GM21717 (cell line): ENCODE measurements at regions not wholly inside any gene's neighbourhood (a gene's known extent, or its start where the extent isn't known, plus 50 kb on each side); places are given as distances from the start of the nearest gene placed in this dataset.
"Not testable (repeated sequence)": the region's sequence is repeated elsewhere in the genome, so short reads cannot be mapped to it uniquely, and the experiment has no call there.

Source experiments
- ATAC-seq: cut with Tn5 transposase; IDR thresholded peaks from one replicate; pipeline ENCODE4 v1.9.1; 2021; ENCODE audit warnings: mild to moderate bottlenecking, moderate library complexity; ENCODE audit not compliant: unreplicated experiment

DNA sequence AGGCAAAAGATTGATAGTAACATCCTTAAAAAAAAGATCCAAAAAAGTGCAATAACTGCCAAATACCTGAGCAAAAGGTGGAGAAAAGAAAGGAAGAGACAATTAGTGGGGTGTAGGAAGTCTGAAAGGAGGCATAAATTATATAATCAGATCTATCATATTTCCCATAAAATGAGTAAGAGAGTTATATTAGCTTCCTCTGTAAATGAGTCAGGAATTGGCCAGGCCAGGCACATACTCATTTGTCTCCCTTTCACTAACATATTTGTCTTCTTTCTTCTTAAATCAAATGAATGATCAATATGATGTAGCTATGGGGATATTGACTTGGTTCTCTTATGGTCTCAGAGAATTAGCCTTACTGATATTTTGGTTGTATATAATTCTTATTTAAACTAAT is 292.3 kb upstream of the CADM2 start:
- no peak for ATAC-seq

DNA sequence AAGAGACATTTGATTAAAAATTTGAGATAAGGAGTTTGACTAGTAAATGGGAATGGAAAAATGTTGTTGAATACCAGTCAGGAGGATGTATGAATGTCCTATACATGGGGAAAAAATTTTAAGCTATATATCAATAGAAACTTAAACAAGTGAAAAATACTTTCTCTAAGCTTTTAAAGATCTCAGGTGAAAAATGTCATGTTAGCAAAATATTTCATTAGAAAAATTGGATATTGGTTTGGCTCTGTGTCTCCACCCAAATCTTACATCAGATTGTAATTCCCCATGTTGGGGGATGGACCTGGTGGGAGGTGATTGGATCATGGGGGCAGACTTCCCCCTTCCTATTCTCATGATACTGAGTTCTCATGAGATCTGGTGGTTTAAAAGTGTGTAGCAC is 279.6 kb upstream of the CADM2 start:
- no peak for ATAC-seq

DNA sequence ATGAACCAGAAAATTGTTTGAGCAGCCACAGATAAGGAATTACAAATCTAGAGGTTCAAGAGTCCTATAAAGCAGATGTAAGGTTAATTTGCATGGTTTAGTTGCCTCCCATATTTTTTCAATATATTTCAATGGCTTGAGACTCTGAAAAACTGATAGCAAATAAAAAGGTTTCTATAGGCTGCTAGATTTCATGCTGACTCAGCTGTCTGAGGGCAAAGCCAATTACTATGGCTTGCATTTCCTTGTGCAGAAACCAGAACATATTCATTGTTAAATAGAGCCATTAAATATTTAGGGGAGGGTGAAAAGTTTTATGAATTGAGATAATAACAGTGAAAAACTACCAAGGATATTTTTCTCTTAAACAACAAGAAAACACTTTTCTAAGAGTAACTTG is 278.1 kb upstream of the CADM2 start:
- ATAC-seq, result no peak

DNA sequence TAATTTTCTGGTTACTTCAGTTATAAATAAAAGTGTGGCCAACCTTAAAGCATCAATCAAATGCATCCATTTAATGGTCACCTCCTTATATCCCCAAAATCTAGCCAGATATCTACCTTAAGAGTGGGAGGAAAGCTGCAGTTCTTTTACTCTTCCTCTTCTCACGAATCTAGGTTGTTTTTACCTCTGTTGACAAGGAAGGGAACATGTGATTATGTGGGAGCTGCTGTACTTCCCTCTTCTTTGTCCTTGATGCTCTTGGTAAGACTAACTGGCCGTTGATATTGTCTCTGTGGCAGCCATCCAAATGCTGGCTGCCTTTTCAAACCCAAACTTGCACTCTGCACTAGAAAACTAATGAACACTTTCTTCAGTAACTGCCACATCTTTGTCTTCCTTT is 275.3 kb upstream of the CADM2 start:
- no peak for ATAC-seq

DNA sequence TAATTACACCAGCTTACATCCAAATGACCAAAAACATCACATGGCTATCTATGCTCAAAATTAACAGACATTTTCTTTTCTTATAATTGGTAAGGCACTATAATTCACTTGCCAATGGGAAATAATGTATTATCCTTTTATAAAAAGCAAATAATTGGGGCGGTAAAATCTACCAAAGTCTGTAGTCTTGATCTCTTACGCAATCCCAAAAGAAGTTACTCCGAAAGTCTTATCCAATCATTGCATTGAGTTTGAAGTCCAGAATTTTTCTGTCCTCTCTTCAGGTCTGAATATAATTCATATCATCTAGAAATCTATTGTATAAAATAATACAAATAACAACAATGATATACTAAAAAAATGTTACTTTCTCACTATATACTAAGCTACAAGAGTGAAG is 273.3 kb upstream of the CADM2 start:
- no peak for ATAC-seq

DNA sequence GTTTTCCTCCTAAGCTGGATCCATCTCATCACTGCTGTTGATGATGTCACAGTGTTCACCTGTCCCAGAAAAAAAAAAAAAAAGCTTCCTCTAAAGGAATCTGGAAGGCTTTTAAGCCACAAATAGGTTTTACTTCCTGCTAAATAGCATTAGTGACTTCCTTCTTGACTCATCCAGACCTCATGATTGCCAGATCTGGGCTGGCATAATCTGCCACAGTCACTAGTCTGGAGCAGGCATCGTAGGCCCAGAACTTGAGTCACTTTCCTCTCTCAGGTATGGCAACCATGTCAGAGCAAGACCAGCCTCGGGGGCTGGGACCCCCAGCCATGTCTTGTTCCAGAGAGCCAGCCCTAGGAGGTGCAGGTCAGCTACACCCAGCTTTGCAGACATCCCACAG is 266.5 kb upstream of the CADM2 start:
- ATAC-seq, result no peak

DNA sequence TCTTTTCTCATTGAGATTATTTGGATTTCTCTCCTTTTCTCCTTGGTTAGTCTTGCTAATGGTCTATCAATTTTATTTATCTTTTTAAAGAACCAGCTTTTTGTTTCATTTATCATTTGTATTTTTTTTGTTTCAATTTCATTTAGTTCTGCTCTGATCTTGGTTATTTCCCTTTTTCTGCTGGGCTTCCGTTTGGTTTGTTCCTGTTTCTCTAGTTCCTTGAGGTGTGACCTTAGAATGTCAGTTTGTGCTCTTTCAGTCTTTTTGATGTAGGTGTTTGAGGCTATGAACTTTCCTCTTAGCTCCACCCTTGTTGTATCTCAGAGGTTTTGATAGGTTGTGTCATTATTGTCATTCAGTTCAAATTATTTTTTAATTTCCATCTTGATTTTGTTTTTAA is 248.5 kb upstream of the CADM2 start:
- not testable (repeated sequence) for ATAC-seq

DNA sequence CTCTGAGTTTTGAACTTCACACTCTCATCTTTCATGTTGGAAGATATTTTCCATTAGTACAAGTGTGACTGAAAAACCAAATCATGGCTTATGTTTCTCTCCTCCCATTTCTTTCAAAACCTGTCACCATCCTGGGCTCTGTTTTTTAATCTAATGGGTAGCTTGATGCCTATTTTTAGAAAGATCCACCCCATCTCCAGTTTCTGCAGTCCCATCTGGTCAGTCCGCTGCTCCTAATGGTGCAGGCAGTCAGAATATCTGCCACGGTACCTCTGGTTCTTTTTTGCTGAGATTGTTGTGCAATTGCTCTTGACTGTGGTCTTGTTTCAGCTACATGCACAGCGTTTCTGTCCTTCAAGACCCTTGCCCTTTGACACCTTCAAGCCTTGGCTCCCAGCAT is 240.9 kb upstream of the CADM2 start:
- no peak for ATAC-seq

DNA sequence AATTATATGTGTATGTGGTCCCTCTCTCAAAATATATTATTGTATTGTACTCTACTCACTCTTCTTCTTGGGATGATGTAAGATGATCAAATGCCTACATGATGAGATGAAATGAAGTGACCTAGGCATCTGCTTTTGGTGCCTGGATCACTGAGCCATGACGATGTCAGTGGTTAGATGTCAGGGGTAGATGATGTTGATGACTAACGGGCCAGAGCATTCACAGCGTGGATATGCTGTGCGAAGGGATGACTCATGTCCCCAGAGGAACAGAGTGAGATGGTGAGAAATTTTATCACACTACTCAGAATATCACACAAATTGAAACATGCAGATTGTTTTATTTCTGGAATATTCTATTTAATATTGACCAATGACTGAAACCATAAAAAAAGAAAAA is 233.9 kb upstream of the CADM2 start:
- ATAC-seq, result peak; percentile 61

DNA sequence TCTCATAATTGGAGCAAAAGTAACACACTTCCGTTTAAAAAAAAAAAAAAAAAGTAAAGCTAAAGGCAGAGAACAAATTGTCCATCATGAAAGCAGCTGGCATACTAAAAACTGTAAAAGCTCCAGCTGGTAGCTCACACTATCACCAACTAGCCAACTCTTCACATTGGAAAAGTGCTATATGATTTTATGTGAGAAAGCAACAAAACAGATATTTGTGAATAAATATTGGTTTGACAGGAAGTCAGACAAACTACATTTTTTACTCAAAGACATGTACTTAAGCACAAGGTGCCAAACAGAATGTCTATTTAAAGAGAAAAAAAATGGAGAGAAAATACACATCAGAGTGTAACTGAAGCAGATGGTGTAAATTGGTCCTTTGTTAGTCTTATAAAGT is 231.2 kb upstream of the CADM2 start:
- no peak for ATAC-seq

DNA sequence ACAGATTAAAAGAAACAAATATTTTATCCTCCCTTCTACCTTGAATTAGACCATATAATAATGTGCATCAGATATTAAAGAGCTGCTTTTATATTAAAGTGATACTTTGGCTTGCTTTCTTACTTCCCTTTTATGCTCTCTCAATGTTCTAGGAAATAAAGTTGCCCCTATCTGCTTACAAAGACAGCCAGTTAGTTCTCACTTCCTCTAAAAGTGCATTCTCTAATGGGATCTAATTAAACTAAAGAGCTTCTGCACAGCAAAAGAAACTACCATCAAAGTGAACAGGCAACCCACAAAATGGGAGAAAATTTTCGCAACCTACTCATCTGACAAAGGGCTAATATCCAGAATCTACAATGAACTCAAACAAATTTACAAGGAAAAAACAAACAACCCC is 224.1 kb upstream of the CADM2 start:
- ATAC-seq, result not testable (repeated sequence)

DNA sequence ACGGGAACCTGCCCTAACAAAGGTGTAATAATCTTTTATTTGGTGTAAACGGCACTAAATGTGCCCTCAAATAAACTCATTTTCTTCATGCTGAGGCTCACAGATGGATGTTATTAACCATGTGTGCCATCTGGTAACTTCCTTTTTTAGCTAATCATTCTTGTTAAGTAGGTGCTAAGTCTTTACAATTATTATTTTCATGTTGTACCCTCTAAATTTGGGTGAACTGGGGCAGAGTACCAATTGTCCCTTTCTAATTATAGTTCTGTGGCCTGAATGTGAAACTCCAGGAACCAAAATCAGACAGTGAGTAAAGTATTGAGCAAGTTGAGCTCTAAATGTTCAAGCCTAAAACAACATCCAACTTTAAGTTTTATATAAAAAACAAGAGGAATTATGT is 220.7 kb upstream of the CADM2 start:
- no peak for ATAC-seq

DNA sequence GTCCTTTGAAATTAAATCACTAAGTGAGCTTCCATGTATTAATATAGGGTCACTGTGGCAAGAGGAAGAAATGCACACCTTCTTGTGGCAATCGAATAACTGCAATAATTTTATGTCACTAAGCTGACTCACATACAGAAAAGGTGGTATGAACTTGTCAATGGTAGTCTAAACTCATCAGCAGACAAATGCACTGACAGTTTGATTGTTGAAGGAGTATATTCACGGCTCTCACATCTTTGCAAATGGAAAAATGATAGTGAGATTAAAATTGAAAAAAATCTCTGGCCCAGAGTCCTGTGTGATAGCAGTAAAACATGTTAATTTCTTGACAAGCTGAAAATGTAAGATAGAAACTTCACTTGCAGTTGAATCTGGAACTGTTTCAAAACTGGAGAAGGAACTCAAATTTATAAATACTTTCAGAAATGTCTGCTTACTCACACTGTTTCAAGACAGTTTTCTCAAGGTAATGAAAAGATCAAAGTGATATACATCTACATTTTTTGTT is 215.8 kb upstream of the CADM2 start:
- ATAC-seq, result no peak

DNA sequence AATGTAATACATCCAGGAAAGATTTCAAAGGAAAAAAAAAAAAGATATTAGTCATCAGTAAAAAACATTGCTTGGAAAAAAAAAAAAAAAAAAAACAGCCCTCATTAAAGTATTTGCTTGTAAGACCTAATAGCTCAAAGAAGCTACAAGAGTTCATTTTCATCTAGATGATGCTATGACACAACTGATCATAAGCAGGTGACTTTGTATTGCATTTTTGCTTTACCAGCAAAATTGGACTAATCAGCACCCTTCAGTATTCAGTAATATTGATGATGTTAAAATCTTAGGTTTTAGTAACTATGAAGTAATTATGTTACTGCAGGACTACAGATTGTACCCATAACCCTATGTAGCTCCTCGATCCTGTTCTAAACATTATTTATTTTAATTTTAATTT is 214.7 kb upstream of the CADM2 start:
- ATAC-seq, result no peak

DNA sequence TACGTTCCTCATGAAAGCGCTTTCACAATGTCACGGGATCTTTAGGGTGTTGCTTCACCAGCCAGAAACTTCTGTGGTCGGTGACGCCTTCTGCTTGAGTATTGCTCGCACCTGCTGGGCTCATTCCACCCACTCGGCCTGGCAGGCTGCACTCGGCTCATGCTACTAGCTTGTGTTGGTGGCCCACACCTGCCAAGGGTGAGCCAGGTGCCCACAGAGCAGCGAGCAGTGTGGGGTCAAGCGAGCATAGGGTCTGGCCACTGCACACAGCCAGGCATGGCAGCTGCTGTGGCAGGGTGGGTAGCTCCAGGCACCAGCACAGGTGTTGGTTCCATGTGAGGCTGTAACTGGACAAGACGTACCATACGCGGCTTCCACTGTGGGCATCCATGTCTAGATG is 202.9 kb upstream of the CADM2 start:
- ATAC-seq, result no peak

DNA sequence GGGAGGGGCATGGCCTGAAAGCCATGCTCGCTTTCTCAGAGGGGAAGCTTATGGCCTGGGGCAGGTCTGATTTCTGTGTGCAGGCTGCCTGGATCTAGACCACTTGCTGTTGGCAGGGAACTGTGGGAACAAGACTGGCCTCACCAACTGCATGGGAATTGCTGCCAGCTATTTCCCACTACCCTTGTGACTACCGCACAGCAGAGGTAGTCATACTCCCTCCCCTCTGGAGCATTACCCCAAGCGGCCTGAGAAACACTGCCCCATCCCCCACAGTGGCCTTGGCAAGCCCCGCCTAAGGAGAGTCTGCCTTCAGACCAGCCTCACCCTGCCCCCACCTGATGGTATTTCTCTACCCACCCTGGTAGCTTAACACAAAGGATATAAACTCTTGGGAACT is 199.4 kb upstream of the CADM2 start:
- no peak for ATAC-seq

DNA sequence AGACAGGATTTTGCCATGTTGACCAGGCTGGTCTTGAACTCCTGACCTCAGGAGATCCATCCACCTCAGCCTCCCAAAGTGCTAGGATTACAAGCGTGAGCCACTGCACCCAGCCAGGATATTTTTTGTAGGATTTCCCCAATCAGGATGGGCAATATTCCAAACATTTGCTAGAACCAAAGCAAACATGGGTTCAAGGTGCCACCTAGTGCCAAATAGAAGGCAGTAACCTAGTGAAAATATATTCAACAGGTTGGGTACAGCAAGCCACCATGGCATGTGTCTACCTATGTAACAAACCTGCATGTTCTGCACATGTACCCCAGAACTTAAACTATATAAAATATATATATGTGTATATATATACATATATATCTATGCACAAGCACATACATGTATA is 185.9 kb upstream of the CADM2 start:
- ATAC-seq, result no peak

DNA sequence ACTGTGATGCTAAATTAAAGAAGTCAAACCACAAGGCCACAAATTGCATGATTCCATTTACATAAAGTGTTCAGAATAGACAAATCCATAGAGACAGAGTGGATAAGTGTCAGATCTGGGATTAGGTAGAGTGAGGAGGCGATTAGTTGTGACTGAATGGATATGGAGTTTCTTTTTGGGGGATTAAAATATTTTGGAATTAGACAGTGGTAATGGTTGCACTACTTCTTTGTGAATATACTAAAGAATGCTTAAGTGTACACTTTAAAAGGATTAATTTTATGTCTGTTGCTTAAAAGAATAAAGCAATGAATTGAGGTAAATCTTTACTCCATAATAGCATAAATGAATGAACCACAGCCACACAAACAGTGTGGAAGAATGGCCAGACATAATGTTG is 175.5 kb upstream of the CADM2 start:
- ATAC-seq, result no peak

DNA sequence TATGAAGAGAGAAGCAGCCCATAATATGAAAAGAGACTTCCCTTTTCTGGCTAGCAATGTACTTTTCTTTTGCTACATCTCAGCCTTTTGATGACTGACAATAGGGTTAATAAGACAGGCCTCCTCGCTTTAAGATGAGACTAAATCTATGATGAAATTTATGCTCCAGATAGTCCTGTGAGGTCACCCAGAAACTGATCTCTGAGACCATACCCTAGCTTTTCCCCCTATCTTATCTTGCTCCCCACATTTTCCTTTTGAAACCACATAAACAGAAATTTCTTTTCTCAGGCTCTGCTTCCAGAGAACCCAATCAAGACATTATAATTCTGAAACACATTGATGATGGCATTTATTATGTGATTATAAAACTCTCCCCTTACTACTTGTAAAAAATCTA is 168.8 kb upstream of the CADM2 start:
- no peak for ATAC-seq

DNA sequence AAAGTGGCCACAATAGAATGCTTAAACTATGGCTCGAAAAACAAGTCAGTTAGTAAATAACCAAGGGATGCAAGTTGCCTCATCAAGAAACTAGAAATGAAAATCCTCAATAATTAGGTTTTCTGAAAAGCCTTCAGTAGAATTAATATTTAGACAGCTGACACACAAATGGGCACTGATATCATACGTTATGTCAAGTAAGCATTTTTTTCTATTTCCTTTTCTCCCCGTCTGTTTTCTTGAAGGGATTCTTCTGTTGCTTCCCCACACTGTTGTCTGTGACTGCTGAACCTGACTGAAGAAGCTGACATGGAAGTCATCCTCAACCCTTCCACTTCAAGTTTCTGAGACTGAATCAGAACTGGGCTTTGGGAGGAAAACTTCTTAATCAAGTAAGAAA is 151.8 kb upstream of the CADM2 start:
- ATAC-seq, result no peak

DNA sequence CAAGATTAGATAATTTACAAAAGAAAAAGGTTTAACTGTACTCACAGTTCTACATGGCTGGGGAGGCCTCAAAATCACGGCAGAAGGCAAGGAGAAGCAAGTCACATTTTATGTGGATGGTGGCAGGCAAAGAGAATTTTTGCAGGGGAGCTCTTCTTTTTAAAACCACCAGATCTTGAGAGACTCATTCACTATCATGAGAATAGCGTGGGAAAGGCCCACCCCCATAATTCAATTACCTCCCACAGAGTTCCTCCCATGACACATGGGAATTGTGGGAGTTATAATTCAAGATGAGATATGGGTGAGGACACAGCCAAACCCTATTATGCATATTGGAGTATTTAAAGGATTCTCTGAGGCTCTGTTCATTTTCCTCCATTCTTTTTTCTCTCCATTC is 138.7 kb upstream of the CADM2 start:
- no peak for ATAC-seq

DNA sequence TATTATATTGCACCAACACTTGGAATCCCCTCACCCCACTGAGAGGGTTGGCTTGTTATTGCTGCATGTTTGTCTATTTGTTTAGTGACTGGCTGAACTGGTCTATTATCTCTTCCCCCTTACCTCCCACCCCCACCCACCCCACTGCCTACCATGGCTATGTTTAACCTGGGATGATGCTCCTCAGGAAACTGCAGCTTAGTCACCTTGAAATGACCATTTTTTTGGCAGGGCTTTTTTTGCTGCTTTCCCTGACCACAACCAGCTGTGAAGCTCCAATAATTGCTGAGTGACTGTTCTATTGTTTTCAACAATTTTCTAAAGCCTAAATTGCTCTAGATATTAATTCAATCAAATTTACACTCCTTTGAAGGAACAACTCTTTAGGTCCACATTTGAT is 137.9 kb upstream of the CADM2 start:
- no peak for ATAC-seq

DNA sequence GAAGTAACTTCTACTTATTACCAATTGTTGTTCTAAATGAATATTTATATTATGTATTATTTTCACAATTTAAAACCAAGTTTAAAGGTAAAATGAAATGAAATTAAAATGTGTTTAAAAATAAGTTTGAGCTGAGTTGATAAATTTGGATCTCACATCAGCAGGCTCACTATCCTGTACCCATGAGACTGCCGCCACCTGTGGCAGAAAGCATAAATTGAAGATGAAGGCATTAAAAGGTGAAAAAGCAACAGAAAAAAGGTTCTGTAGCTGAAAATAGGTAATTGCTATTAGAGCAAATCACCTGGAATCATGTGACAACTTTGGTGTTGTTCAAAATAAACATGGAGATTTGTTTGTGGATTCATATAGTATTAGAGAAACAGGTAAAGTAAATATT is 133.0 kb upstream of the CADM2 start:
- ATAC-seq, result no peak

DNA sequence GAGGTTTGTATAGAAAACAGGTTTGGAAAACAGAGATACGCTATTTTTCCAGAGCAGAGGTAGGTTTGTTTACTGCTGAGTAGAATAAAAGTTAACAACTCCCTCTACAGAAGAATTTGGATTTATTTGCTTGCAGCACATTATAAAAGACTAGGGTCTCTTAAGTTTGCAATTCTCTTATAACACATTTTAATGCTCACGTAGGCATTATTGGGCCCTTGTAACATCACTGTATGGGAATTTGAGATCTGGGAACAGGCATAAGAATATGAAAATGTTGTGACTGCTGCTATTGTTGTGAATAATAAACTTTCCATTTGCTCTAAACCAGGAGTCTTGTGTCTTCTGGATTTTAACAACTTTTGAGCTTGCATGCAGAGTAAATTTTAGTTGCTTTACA is 128.3 kb upstream of the CADM2 start:
- no peak for ATAC-seq
